ENCODE measurements at regions not wholly inside any gene's neighbourhood (a gene's known extent, or its start where the extent isn't known, plus 50 kb on each side); places are given as distances from the start of the nearest gene placed in this dataset.
A peak's percentile ranks its signal among the peaks of the same experiment; 100 is the strongest.
"Not testable (repeated sequence)": the region's sequence is repeated elsewhere in the genome, so short reads cannot be mapped to it uniquely, and the experiment has no call there.

GRCh38 chr5:19274578-19274977 is 713.4 kb downstream of the CDH18 start:
- DNase-seq: no peak

- DNase-seq: no peak
These were observed 702.7 kb downstream of the CDH18 start for GRCh38 chr5:19285286-19285685.

GRCh38 chr5:19287548-19288277 is 700.3 kb downstream of the CDH18 start:
- DNase-seq: not testable (repeated sequence)

GRCh38 chr5:19288311-19288710 is 699.7 kb downstream of the CDH18 start:
- not testable (repeated sequence) for DNase-seq

GRCh38 chr5:19297934-19298333 is 690.1 kb downstream of the CDH18 start:
- no peak for DNase-seq

GRCh38 chr5:19301271-19301670 is 686.7 kb downstream of the CDH18 start:
- DNase-seq: peak; percentile 50

- no peak for DNase-seq
These were observed 673.2 kb downstream of the CDH18 start for GRCh38 chr5:19314840-19315239.

- DNase-seq: no peak
These were observed 668.7 kb downstream of the CDH18 start for GRCh38 chr5:19319252-19319651.

GRCh38 chr5:19322716-19323485 is 665.1 kb downstream of the CDH18 start:
- DNase-seq: peak; percentile 80

- no peak for DNase-seq
These were observed 653.7 kb downstream of the CDH18 start for GRCh38 chr5:19334278-19334677.

- no peak for DNase-seq
These were observed 645.1 kb downstream of the CDH18 start for GRCh38 chr5:19342942-19343341.

GRCh38 chr5:19352120-19352519 is 635.9 kb downstream of the CDH18 start:
- no peak for DNase-seq

- DNase-seq: peak; percentile 90
These were observed 619.0 kb downstream of the CDH18 start for GRCh38 chr5:19369048-19369447.

- DNase-seq: peak; percentile 24
These were observed 618.4 kb downstream of the CDH18 start for GRCh38 chr5:19369561-19369960.

GRCh38 chr5:19370655-19371386 is 617.2 kb downstream of the CDH18 start:
- DNase-seq: no peak

- DNase-seq: no peak
These were observed 599.6 kb downstream of the CDH18 start for GRCh38 chr5:19388391-19388790.

GRCh38 chr5:19401032-19401431 is 587.0 kb downstream of the CDH18 start:
- DNase-seq: no peak

- DNase-seq: peak; percentile 85
These were observed 581.2 kb downstream of the CDH18 start for GRCh38 chr5:19406576-19407365.

GRCh38 chr5:19408149-19408548 is 579.9 kb downstream of the CDH18 start:
- no peak for DNase-seq

GRCh38 chr5:19411936-19412335 is 576.1 kb downstream of the CDH18 start:
- DNase-seq: no peak
